ENCODE measurements at regions not wholly inside any gene's neighbourhood (a gene's known extent, or its start where the extent isn't known, plus 50 kb on each side); places are given as distances from the start of the nearest gene placed in this dataset.

DNA sequence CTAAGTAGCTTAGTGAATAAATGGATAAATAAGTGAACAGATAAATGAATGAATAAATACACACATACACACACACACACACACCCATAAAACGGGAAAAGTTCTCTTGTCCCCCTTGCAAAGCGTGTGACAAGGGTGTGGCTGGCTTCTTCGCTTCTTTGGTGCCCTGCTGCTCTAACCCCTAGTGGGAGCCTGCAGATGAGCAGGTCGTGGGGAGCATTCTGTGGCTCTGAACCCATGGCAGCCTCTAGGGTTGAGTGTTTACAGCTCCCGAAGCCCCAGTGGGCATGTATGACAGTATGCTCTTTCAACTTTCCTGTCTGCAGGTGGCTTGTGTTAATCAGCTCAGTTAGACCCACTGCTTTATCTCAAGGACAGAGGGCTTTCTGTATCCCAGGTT, 582.3 kb downstream of the EDEM1 start:
- TF ChIP-seq, protein P1, sequence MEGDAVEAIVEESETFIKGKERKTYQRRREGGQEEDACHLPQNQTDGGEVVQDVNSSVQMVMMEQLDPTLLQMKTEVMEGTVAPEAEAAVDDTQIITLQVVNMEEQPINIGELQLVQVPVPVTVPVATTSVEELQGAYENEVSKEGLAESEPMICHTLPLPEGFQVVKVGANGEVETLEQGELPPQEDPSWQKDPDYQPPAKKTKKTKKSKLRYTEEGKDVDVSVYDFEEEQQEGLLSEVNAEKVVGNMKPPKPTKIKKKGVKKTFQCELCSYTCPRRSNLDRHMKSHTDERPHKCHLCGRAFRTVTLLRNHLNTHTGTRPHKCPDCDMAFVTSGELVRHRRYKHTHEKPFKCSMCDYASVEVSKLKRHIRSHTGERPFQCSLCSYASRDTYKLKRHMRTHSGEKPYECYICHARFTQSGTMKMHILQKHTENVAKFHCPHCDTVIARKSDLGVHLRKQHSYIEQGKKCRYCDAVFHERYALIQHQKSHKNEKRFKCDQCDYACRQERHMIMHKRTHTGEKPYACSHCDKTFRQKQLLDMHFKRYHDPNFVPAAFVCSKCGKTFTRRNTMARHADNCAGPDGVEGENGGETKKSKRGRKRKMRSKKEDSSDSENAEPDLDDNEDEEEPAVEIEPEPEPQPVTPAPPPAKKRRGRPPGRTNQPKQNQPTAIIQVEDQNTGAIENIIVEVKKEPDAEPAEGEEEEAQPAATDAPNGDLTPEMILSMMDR (conservative IDR thresholded peaks at IDR 0.05; ENCODE audit: low read length): no peak
- no peak for TF ChIP-seq EZH2phosphoT487 (IDR thresholded peaks at IDR 0.05; ENCODE audit: borderline replicate concordance)

Measured in Loucy (cell line).